PFSK-1 (cell line): ENCODE measurements at regions not wholly inside any gene's neighbourhood (a gene's known extent, or its start where the extent isn't known, plus 50 kb on each side); places are given as distances from the start of the nearest gene placed in this dataset.
A peak's percentile ranks its signal among the peaks of the same experiment; 100 is the strongest.

Experiments
- FOXP2 ChIP-seq: optimal IDR thresholded peaks from 2 replicates; pipeline ENCODE3; 2011; ENCODE audit warnings: borderline replicate concordance, control low read depth, inconsistent platforms; ENCODE audit not compliant: insufficient read depth; ENCODE audit errors: extremely low read length, extremely low read depth
- POLR2AphosphoS5 ChIP-seq: IDR thresholded peaks from 2 replicates; pipeline ENCODE4 v1.6.1; 2012; ENCODE audit warnings: low read depth, mild to moderate bottlenecking, control low read depth, low read length, moderate library complexity
- REST ChIP-seq, 2 experiments: IDR thresholded peaks; 2 replicates each; pipeline versions ENCODE4 v1.6.1 to v1.8.0; 2011 to 2012; ENCODE audit warnings: low read depth in 2 of 2, low read length in 2 of 2, control low read depth in 1 of 2, inconsistent platforms in 1 of 2, mild to moderate bottlenecking in 1 of 2, moderate library complexity in 1 of 2; ENCODE audit not compliant: insufficient read depth in 1 of 2
- SIN3A ChIP-seq: IDR thresholded peaks from 2 replicates; pipeline ENCODE4 v1.6.1; 2012; ENCODE audit warnings: mild to moderate bottlenecking, low read length, moderate library complexity, borderline replicate concordance; ENCODE audit not compliant: insufficient read depth
- TAF1 ChIP-seq: IDR thresholded peaks from 2 replicates; pipeline ENCODE4 v1.6.1; 2012; ENCODE audit warnings: low read length, control low read depth, borderline replicate concordance; ENCODE audit not compliant: insufficient read depth

- TF ChIP-seq REST (IDR thresholded peaks at IDR 0.05; ENCODE audit: insufficient read depth in 1 of 2, low read depth in 2 of 2, low read length in 2 of 2) (peak in 1 of 2 experiments; percentile 55; a peak in 2 of 4 replicates), SIN3A (no peak)
Observed at GRCh38 chr9:27701587-27701986, 128.3 kb upstream of the C9orf72 start.

GRCh38 chr9:27703216-27703980 lies 130.1 kb upstream of the C9orf72 start:
- TF ChIP-seq TAF1: no peak

GRCh38 chr9:27711241-27711640 lies 138.0 kb upstream of the C9orf72 start:
- TF ChIP-seq SIN3A (no peak), POLR2AphosphoS5 (no peak), REST (IDR thresholded peaks at IDR 0.05; ENCODE audit: insufficient read depth in 1 of 2, low read depth in 2 of 2, low read length in 2 of 2) (no peak), FOXP2 (no peak), TAF1 (no peak)

GRCh38 chr9:27712806-27713205 lies 139.5 kb upstream of the C9orf72 start:
- TF ChIP-seq POLR2AphosphoS5 (no peak), FOXP2 (no peak), TAF1 (no peak), REST (IDR thresholded peaks at IDR 0.05; ENCODE audit: insufficient read depth in 1 of 2, low read depth in 2 of 2, low read length in 2 of 2) (no peak), SIN3A (no peak)

DNA sequence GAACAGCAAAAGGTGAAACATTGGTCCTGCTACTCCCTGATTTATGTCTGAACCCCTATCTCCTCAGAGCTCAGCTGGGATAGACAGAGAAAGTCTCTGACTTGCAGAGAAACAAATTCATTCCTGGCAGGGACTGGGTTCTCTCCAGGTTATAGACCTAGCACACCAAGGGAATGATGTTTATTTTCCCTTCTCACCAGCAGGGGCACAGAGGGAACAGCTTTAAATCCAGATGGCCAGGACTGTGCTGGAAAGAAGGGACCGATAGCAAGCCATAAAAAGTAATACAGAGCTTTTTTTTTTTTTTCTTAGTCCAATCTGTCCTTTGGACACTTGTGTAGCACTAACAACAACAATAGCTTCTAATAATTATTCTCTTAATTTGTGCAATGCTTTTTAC lies 141.1 kb upstream of the C9orf72 start:
- TF ChIP-seq POLR2AphosphoS5 (no peak), SIN3A (no peak), TAF1 (no peak), REST (IDR thresholded peaks at IDR 0.05; ENCODE audit: insufficient read depth in 1 of 2, low read depth in 2 of 2, low read length in 2 of 2) (no peak), FOXP2 (no peak)
